Right cardiac atrium (tissue), 5 donors: ENCODE measurements at regions not wholly inside any gene's neighbourhood (a gene's known extent, or its start where the extent isn't known, plus 50 kb on each side); places are given as distances from the start of the nearest gene placed in this dataset.
"Not testable (repeated sequence)": the region's sequence is repeated elsewhere in the genome, so short reads cannot be mapped to it uniquely, and the experiment has no call there.

ENCODE experiments used
- ATAC-seq, 2 donors: fragments of 200-7000 bp; cut with Tn5 transposase; one replicate each; pipeline versions ENCODE4 v1.8.0 to v1.9.1; 2020; ENCODE audit warnings: moderate library complexity in 2 of 2, mild to moderate bottlenecking in 1 of 2
- DNase-seq, 3 donors: peaks; one replicate each; pipeline ENCODE4 v3.0.0-alpha.2; 2020
- H3K27ac ChIP-seq: one replicate; pipeline ENCODE4 v1.5.1; 2013; ENCODE audit warnings: mild to moderate bottlenecking, low read length, control low read depth, moderate library complexity
- H3K27me3 ChIP-seq: one replicate; pipeline ENCODE4 v1.6.1; 2013; ENCODE audit not compliant: control insufficient read depth, insufficient read depth
- H3K4me1 ChIP-seq: one replicate; pipeline ENCODE4 v1.6.1; 2013; ENCODE audit warnings: low read length; ENCODE audit not compliant: control insufficient read depth, insufficient read depth
- H3K4me3 ChIP-seq: one replicate; pipeline ENCODE4 v1.5.1; 2013; ENCODE audit warnings: low read length, control low read depth
- H3K9me3 ChIP-seq: one replicate; pipeline ENCODE4 v1.6.1; 2013; ENCODE audit warnings: low read length; ENCODE audit not compliant: control insufficient read depth
- WGBS: extraction: QIAGEN DNeasy Blood & Tissue Kit; methylation state at CpG from one replicate; pipeline ENCODE4 v1.1.7; 2013; 5-methylcytosine and 5-hydroxymethylcytosine counted together
- intact Hi-C, 4 donors: fragments of 100-400 bp; cut with DNase I; formaldehyde crosslinking; loops; one replicate each; pipeline versions ENCODE4 v1.11.0 to v1.14.0; 2022 to 2023
- donor health status: healthy with polysubstance abuse.
- donor health status: DM: no; HTN: yes; CAD: no.
- donor health status: DM: no; HTN: no; CAD: no.
- donor health status: DM: no; HTN: yes; CAD: no; lungs with severe emphysema.
- donor health status: DM: yes; HTN: yes; CAD: no.

DNA sequence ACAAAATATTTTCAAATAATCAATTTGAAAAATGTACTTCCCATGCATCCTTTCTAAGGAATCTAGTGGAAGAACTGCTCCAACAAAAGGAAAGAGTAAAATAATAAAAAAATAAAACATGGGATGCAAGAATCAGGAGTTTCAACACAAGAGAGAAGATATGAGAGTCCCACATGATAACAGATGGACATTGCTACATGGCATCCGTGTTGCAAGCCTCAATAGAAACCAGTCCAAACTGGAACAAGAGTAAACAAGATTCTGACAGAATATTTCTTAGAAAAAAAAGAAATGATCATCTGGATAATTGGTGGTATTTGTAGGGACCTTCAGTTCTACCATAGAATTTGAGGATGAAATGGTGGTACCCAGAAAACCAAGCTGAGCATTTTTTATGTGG lies 186.8 kb downstream of the FRK start:
- WGBS: 64% methylated on average over 1 of the region's 1 CpG
- no peaks in the 10 kb centered on the region for H3K9me3 ChIP-seq
- ATAC-seq: no peak
- no peak for DNase-seq
- H3K4me3 ChIP-seq: no peak overlapping the region
- no peaks in the 10 kb centered on the region for H3K4me1 ChIP-seq
- no peak overlapping the region for H3K27ac ChIP-seq
- H3K27me3 ChIP-seq: no peaks in the 10 kb centered on the region
- intact Hi-C loops: no loop called here

DNA sequence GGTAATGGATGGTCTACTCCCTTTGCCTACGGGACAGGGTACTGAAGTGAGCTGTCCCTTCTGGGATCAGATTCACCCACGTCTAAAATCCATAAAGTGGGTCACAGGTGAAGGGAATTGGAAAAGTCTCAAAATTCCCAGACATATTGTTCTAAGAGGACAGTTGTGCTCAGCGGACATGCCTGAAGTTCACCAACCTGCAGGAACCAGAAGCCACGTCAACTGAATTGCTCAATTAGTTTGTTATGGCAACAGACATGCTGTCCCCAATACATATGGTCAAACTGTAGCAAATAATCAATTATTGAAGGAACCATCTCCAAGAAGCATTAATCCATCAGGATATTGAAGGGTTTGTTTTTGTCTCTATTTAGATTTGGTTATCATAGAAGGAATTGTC lies 190.2 kb downstream of the FRK start:
- no peak overlapping the region for H3K27ac ChIP-seq
- no peak for ATAC-seq

GRCh38 chr6:115865914-115866313 lies 194.8 kb downstream of the FRK start:
- no peaks in the 10 kb centered on the region for H3K9me3 ChIP-seq
- H3K4me3 ChIP-seq: no peak overlapping the region
- H3K27ac ChIP-seq: no peak overlapping the region
- no peaks in the 10 kb centered on the region for H3K4me1 ChIP-seq
- 52% methylated on average over 2 of the region's 2 CpGs for WGBS
- intact Hi-C loops: no loop called here
- DNase-seq (no peak), ATAC-seq (peak in 1 of 2 donors; percentile 74)
- H3K27me3 ChIP-seq: no peaks in the 10 kb centered on the region

More for the DNA sequence above, 190.2 kb downstream of the FRK start:
- intact Hi-C loops: no loop called here
- DNase-seq: no peak
- no peaks in the 10 kb centered on the region for H3K4me1 ChIP-seq
- no peak overlapping the region for H3K4me3 ChIP-seq
- 65% methylated on average over 4 of the region's 4 CpGs for WGBS
- H3K9me3 ChIP-seq: no peaks in the 10 kb centered on the region
- no peaks in the 10 kb centered on the region for H3K27me3 ChIP-seq

- intact Hi-C loops: no loop called here
- no peak overlapping the region for H3K4me3 ChIP-seq
- H3K4me1 ChIP-seq: no peaks in the 10 kb centered on the region
- no peaks in the 10 kb centered on the region for H3K27me3 ChIP-seq
- no peaks in the 10 kb centered on the region for H3K9me3 ChIP-seq
- no peak overlapping the region for H3K27ac ChIP-seq
- DNase-seq (no peak), ATAC-seq (no peak)
These were observed 197.5 kb downstream of the FRK start for GRCh38 chr6:115863211-115863610.

GRCh38 chr6:115861658-115862057 lies 199.0 kb downstream of the FRK start:
- intact Hi-C loops, DNase-seq, H3K4me1 ChIP-seq, H3K9me3 ChIP-seq, H3K27ac ChIP-seq, H3K4me3 ChIP-seq, H3K27me3 ChIP-seq, ATAC-seq: not testable (repeated sequence)
- WGBS: 66% methylated on average over 2 of the region's 2 CpGs

- H3K27ac ChIP-seq, H3K9me3 ChIP-seq, ATAC-seq, H3K27me3 ChIP-seq, DNase-seq, H3K4me1 ChIP-seq, H3K4me3 ChIP-seq, intact Hi-C loops: not testable (repeated sequence)
- 97% methylated on average over 2 of the region's 2 CpGs for WGBS
These were observed 201.1 kb downstream of the FRK start for GRCh38 chr6:115859577-115859976.

- Histone ChIP-seq H3K9me3 (no peaks in the 10 kb centered on the region), H3K27ac (no peak overlapping the region), H3K27me3 (no peaks in the 10 kb centered on the region), H3K4me1 (no peaks in the 10 kb centered on the region), H3K4me3 (no peak overlapping the region)
- ATAC-seq: no peak
- intact Hi-C loops: no loop called here
- DNase-seq: no peak
- 93% methylated on average over 34 of the region's 34 CpGs for WGBS
These were observed 205.6 kb downstream of the FRK start for GRCh38 chr6:115854866-115855665.

- DNase-seq (no peak), ATAC-seq (no peak)
- H3K9me3 ChIP-seq: no peaks in the 10 kb centered on the region
- H3K4me1 ChIP-seq: no peaks in the 10 kb centered on the region
- H3K27ac ChIP-seq: no peak overlapping the region
- H3K27me3 ChIP-seq: no peaks in the 10 kb centered on the region
- H3K4me3 ChIP-seq: no peak overlapping the region
- intact Hi-C loops: no loop called here
These were observed 213.0 kb downstream of the FRK start for GRCh38 chr6:115847671-115848070.

GRCh38 chr6:115843945-115844344 lies 216.7 kb downstream of the FRK start:
- Histone ChIP-seq H3K27me3 (no peaks in the 10 kb centered on the region), H3K4me3 (no peak overlapping the region), H3K9me3 (no peaks in the 10 kb centered on the region), H3K4me1 (no peaks in the 10 kb centered on the region), H3K27ac (no peak overlapping the region)
- DNase-seq: no peak
- intact Hi-C loops: no loop called here
- no peak for ATAC-seq

GRCh38 chr6:115842338-115842737 lies 218.4 kb downstream of the FRK start:
- Histone ChIP-seq H3K4me3 (no peak overlapping the region), H3K27ac (no peak overlapping the region), H3K9me3 (no peaks in the 10 kb centered on the region), H3K4me1 (no peaks in the 10 kb centered on the region), H3K27me3 (no peaks in the 10 kb centered on the region)
- no peak for ATAC-seq
- no peak for DNase-seq
- 80% methylated on average over 3 of the region's 3 CpGs for WGBS
- intact Hi-C loops: no loop called here

DNA sequence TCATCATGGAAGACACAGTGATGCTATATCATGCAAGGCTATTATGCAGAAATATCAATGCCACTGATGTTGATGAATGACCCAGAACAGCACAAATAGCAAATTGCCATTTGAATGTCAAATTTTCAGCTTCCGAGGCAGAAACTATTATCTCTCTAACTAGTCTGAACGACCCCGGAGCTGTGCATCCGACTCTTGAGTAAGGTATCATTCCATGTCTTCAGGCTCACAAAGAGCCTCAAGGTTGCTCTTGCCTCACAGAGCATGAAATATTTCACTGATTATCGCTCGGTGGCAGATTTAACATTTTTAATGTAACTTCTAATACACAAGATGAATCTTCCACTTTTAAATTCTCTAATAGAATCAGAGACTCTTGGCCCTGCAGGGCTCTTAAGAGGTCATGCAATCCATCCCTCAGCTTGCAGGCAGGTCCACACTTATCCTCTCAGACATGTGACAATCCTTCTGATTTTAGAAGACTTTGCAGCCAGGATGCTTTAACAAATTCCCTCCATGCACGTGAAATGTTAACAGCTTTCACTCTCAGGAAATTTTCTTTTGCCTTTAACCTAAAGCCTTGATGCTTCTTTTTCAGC lies 221.0 kb downstream of the FRK start:
- ATAC-seq (no peak), DNase-seq (no peak)
- no peak overlapping the region for H3K4me3 ChIP-seq
- WGBS: 88% methylated on average over 7 of the region's 7 CpGs
- H3K27me3 ChIP-seq: no peaks in the 10 kb centered on the region
- no peaks in the 10 kb centered on the region for H3K4me1 ChIP-seq
- H3K27ac ChIP-seq: no peak overlapping the region
- intact Hi-C loops: no loop called here
- no peaks in the 10 kb centered on the region for H3K9me3 ChIP-seq
